NCI-H1092 treated with DMSO at 0.1 percent for 48 hours (cell line): ENCODE measurements at regions not wholly inside any gene's neighbourhood (a gene's known extent, or its start where the extent isn't known, plus 50 kb on each side); places are given as distances from the start of the nearest gene placed in this dataset.
A peak's percentile ranks its signal among the peaks of the same experiment; 100 is the strongest.
"Not testable (repeated sequence)": the region's sequence is repeated elsewhere in the genome, so short reads cannot be mapped to it uniquely, and the experiment has no call there.

Experiments used
- DNase-seq: peaks from one replicate; lab custom pipeline; 2025; lab: John Stamatoyannopoulos, UW

- not testable (repeated sequence) for DNase-seq
Observed at GRCh38 chr12:124070394-124071074, 97.5 kb downstream of the ZNF664 start.

GRCh38 chr12:124071075-124071443 is 98.0 kb downstream of the ZNF664 start:
- no peak for DNase-seq

- no peak for DNase-seq
Observed at GRCh38 chr12:124073356-124074035, 100.5 kb downstream of the ZNF664 start.

- DNase-seq: peak; percentile 38
Observed at GRCh38 chr12:124075841-124076240, 102.8 kb downstream of the ZNF664 start.

- no peak for DNase-seq
Observed at GRCh38 chr12:124077701-124078100, 104.7 kb downstream of the ZNF664 start.

GRCh38 chr12:124078800-124079199 is 105.8 kb downstream of the ZNF664 start:
- no peak for DNase-seq

- DNase-seq: no peak
Observed at GRCh38 chr12:124080649-124081048, 107.6 kb downstream of the ZNF664 start.

GRCh38 chr12:124082012-124082411 is 109.0 kb downstream of the ZNF664 start:
- no peak for DNase-seq

- no peak for DNase-seq
Observed at GRCh38 chr12:124082687-124083086, 109.7 kb downstream of the ZNF664 start.

GRCh38 chr12:124083708-124084107 is 110.7 kb downstream of the ZNF664 start:
- DNase-seq: no peak

- no peak for DNase-seq
Observed at GRCh38 chr12:124085419-124086296, 112.6 kb downstream of the ZNF664 start.

- no peak for DNase-seq
Observed at GRCh38 chr12:124086299-124086898, 113.4 kb downstream of the ZNF664 start.

- DNase-seq: no peak
Observed at GRCh38 chr12:124087266-124088051, 114.4 kb downstream of the ZNF664 start.

- DNase-seq: no peak
Observed at GRCh38 chr12:124088217-124088907, 115.3 kb downstream of the ZNF664 start.

GRCh38 chr12:124089181-124089914 is 116.3 kb downstream of the ZNF664 start:
- not testable (repeated sequence) for DNase-seq

- no peak for DNase-seq
Observed at GRCh38 chr12:124091835-124092234, 118.8 kb downstream of the ZNF664 start.

- DNase-seq: not testable (repeated sequence)
Observed at GRCh38 chr12:124092532-124092931, 119.5 kb downstream of the ZNF664 start.

- no peak for DNase-seq
Observed at GRCh38 chr12:124093297-124093696, 120.3 kb downstream of the ZNF664 start.

- peak; percentile 25 for DNase-seq
Observed at GRCh38 chr12:124094188-124094587, 121.2 kb downstream of the ZNF664 start.

- DNase-seq: peak; percentile 74
Observed at GRCh38 chr12:124094733-124095132, 121.7 kb downstream of the ZNF664 start.
